ENCODE measurements at regions not wholly inside any gene's neighbourhood (a gene's known extent, or its start where the extent isn't known, plus 50 kb on each side); places are given as distances from the start of the nearest gene placed in this dataset.

DNA sequence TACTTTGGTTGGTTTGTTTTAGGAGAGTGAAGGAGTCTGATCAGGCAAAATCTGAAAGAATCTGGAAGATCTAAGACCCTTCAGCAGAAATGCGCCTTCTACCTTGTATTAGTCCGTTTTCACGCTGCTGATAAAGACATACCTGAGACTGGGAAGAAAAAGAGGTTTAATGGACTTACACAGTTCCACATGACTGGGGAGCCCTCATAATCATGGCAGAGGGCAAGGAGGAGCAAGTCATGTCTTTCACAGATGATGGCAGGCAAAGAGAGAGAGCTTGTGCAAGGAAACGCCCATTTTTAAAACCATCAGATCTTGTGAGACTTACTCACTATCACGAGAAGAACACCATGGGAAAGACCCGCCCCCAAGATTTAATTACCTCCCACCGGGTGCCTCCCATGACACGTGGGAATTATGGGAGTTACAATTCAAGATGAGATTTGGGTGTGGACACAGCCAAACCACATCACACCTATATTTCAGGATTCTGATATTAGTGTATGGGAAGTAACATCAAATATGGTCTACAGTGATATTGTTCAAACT, 99.3 kb downstream of the GLUL start:
- DNase-seq, result no peak

DNA sequence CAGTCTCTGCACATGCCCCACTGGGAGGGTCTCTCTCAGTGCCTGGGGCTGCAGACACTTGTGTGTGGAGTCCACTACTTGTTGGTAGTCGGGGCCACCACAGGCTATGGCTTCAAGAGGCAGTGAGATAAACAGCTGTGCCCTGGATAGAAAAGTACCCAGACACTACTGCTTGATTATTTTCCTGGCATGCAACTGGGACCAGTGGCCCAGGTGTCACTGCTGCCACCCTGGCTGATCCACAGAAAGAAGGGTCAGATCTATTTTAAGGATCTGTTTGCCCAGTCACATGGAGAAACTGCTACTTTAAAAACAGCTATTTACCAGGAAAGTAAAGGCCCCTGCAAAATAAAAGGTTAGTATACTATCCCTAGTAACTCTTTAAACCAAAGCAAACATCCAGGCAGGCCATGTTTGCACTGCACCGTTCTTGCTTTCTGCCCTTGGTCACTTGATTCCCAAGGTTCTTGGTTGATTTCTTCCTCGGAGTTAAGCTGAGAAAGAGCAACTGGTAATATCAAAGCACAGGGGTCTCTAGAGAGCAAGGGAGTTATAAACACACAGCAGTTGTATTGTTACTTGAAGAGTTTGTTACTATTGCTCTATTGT, 99.9 kb downstream of the GLUL start:
- no peak for DNase-seq

DNA sequence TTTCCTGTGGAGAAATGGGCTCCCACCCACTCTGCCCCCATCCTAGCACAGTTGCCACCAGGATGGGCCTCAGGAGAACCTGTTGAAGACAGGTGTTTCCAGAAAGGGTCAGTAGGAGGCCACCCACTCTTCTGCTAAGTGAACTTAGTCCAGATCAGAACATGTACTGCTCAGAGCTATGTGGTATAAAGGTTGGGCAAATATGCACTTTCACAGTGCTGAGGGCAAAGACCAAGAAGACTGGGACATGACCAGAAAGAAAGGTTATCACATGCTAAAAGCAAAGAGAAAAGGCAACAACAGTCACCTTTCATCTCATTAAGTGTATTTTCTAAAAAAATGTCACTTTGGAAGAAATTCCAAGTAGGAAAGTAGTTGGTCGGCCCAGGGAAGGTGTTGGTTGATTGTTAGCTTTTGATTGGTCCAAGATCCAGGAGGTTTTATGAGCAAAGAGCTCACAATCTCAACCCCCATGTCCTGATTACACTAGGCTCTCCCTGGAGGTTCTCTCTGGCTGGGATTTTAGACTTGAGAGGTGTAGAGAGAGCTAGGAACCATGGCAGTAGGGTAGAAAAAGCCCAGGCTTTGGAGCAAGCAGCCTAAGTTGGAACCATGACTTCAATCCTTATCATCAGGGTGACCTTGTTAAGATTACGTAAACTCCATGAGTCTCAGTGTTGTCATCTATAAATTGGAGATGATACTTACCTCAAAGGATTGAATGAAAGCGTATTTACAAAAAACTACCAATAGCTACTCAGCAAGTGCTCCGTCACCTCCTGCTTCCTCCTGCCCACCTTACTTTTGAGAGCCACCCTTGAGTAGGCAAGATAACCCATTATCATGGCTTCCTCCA, 102.6 kb downstream of the GLUL start:
- no peak for DNase-seq

DNA sequence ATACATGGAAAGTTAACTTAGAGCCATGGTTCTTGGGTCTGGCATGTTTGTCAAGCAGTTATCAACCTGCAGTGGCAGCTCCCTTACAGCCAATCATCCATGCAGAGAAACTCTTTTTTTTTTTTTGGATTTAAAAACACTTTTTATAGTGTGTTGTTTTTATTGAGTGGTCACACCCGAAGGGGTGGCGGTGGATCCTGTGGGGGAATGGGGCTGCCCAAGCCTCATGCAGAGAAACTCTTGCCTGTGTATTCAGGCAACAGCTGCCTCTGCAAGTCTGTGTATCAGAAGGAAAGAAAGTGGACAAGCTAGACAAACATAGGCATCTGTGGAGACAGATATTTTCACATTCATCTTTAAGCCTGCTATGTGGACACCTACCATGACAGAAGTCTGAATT, 104.8 kb downstream of the GLUL start:
- DNase-seq, result no peak

DNA sequence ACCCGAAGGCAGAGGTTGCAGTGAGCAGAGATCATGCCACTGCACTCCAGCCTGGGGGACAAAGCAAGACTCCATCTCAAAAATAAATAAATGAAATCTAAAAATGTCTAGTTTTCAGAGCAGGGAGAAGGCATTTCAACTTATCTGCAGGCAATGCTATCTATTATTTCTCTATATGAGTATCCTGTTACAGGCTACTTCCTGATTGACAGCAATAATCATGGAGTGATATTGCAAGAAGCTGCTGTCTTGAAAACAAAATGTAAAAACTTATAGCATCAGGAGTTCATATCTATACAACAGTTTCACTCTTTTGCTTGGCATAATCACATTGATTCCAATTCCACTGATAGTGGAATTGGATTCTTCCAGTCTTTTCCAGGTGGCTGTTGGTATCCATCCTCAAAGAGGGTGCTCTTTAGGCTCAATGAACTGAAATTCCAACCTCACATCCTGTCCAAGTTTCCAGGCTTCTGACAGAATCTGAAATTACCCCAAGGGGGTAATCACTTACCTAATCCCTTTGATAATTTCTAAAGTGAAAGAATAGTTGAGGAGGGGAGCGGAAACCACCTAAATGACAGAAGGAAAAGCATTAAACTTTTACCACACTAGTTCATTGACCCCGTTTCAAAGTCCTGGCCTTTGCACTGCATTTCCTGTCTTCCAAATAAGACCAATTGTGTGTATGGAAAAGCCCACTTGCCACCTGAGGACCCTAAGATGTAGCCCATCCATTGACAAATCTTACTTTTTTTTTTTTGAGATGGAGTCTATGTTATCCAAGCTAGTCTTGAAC, 107.6 kb downstream of the GLUL start:
- no peak for DNase-seq

DNA sequence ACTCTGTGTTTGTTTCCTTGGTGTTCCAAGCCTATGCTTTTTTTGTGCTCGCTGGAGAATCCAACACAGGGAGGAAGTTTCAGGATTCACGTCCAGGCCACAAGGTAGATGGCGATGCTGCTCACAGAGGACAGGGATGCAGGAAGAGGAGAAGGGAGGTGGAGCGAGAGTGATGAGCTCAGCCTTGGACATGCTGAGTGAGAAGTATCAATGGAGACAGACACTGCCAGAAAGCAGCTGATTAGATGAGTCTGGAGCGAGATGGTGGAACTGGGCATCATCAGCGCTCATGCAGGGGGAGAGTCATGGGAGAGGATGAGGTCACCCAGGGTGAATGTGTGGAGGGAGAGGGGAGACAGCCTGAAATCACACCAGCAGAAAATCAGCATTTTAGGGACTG, 110.0 kb downstream of the GLUL start:
- no peak for DNase-seq

DNA sequence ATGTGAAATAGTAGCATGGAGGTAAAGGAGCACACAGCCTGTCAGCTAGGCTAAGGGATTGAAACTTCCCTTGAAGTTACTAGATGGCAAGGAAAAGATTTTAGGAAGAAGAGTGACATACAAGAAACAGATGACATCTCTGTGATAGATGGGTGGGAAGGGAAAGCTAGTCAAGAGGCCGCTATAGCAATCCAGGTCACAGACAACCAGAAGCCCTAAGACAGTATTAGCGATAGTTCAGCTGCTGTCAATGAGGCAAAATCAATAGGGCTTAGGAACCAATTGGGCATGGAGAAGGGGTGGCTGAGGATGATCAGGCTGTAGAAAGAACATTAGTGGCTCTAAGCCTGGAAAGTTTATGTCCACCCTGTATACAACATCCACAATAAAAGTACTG, 111.1 kb downstream of the GLUL start:
- no peak for DNase-seq

DNA sequence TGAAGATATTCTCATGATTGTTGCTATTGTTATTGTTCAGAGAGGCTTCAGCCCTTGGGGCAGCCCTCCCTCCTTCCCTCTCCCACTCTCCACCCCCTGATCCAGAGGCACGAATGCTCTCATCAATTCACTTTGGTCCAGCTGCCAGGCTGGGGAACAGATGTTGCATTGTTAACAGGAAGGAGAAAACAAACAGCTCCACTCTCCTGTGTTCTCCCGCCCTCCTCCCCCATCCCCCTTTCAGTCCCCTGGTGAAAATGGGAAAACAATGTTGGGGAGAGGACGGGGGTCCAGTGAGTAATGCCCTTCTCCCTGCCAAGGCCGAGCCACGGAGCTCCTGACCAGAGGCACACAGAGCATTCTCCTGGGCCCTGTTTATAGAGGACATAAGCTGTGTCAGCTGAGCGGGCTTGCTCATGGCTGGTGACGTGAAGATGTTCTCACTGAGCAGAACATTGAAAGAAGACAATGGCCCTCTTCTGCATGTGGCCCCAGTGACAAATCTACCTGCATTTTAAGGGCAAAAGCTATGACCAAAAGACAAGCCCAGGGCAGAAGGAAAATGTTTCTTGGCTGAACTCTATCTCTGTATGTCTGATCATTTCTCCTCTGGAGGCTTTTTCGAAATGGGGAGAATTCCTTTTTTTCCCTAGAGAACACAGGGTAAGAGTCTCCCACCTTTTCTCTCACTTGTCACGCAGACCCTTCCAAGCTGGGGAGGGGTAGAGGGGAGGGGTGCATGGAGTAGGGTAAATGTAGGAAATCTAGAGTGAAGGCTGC, 111.7 kb downstream of the GLUL start:
- DNase-seq, result no peak

DNA sequence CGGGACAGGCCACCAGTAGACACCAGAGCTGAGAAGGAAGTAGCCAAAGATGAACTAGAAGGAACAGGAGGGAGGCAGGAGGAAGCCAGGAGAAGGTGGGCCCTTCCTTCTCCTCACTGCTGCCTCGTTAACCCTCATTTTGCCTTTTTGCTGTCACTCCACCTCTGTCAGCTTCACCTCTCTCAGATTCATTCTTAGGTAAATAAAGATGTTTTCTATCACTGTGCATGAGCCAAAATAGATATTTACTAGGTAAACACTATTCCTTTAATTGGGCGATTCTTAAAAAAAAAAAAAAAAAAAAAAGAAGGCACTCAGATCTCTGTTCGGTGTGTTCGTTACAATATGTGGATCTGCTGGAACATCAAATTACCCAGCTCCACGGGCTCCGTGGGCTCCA, 112.3 kb downstream of the GLUL start:
- DNase-seq, result no peak

DNA sequence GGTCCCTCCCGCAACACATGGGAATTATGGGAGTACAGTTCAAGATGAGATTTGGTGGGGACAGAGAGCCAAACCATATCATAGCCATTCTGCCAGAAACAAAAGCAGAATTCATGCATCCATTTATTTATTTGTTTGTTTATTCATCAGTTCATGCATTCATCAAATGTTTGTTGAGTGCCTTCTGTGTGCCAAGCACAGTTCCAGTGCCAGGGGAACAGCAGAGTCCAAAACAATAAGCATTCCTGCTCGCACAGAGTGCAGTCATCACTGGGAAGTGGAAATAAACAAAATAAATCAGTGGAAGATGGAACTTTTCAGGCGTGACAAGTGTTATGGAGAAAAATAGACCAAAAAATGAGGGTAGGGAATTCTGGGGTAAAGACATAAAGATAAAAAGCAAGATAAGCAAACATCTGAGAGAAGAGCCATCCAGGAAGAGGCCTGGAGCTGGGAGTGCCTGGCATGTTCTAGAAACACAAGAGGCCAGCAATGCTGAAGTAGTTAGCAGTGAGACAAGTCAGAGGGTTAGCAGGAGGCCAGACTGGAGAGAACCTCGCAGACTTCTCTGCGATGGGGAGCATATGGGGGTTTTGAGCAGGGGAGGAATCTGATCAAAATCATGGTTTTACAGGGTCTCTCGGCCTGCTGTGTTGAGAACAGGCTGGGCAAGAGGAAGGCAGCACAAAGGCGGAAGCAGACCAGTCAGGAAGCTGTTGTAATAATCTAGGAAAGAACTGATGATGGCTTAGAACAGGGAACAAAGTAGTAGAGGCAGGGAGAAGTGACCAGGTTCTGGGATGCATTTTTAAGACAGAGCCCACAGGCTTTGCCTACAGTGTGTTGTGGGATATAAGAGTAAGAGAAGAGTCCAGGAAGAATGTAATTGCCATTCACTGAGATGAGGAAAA, 113.2 kb downstream of the GLUL start:
- no peak for DNase-seq

DNA sequence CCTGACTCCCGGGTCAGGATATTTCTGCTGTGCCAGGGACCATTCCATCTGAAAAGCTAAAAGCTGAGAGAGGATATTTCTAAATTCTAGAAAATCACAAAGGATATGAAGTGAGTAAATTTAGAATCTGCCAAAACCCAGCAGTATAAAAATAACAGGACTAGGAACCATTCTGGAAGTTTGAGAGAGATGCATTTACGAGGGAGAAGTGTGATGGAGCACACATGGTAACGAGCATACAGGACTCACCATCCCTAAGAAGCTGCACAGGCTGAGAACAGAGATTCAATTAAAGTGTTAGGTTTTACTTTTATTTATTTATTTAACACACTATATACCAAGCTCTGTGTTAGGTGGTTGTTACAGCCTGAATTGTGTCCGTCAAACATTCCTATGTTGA, 116.3 kb downstream of the GLUL start:
- DNase-seq, result no peak

DNA sequence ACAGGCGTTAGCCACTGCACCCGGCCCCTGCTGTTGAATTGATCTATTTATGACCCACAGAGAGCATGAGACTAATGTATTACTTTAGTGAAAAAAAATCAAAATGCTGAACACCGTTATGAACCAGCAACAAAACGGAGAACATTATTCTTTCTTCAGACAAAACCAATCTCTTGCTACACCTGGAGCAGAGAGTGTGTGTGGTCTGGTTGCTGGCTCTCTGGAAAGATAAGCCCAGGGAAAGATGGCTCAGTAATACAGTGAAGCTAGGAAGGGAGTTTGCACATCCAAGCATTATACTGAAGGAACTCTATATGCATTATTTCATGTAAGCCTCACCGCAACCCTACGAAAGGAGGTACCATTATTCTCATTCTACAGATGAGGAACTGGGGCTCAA, 117.0 kb downstream of the GLUL start:
- DNase-seq, result no peak

DNA sequence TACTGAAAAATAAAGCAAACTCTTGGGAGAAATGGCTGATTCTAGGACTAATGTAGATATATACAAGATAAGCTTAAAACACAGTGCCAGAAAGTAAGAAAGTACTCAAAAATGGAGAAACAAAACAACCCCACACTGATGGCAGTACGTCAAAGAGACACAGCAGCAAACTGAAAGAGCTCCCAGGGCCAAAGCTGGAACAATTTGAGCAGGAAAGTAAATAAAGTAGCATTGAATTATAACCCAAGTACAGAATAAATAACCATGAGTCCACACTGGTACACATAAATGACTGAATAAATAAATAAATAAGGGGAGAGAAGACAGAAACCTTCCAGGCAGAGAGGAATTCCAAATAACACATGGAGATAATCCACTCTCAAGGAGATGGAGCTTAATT, 120.9 kb downstream of the GLUL start:
- DNase-seq, result no peak

DNA sequence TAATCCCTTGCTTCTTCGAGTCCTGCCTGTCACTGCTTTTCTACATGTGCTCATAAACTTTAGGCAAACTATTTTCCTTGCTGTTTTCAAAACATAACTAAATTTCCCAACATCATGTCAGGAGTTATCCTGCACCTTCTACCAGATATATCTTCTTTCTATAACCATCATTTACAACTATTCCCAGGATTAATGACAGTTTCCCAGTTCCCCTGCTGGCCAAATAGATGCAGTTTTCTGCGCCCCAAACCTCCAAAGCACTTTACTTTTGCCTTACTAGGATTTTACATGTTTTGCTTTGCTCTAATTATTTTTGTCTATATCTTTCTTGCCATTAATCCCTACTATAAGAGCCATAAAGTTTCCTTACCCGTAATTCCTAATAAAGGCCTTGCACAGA, 122.5 kb downstream of the GLUL start:
- no peak for DNase-seq

DNA sequence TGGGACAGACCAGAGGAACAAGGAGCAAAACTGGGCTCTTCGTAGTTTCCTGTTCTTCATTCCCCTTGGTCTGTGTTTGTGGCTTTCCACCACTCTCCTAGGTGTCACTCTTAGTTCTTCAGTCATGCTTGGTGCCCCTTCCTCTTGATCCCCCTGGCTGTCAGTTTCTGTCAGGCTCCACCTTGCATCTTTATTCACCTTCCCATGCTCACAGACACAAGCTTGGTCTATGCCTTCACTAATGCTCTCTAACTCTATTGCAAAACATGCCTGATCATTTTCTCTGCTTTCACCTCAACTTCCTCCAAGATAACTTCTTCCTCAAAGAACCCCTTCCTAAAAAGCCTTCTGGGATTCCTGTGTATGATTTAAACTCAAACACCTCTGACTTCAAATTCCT, 122.9 kb downstream of the GLUL start:
- DNase-seq, result no peak

DNA sequence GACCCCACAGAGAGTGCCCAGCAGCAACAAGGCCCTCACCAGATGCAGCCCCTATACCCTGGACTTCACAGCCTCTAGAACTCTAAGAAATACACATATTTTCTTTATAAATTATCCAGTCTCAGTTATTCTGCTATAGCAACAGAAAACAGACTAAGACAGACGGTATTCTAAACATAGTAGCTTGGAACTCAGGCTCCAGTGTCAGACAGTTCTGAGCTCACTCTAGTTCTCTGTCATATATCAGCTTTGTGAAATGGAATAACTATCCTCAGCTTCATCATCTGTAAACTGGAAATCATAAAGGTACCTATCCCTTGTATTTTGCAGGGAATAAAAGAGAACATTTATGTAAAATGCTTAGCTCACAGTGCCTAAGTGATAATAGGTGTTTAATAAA, 127.4 kb downstream of the GLUL start:
- DNase-seq, result no peak

DNA sequence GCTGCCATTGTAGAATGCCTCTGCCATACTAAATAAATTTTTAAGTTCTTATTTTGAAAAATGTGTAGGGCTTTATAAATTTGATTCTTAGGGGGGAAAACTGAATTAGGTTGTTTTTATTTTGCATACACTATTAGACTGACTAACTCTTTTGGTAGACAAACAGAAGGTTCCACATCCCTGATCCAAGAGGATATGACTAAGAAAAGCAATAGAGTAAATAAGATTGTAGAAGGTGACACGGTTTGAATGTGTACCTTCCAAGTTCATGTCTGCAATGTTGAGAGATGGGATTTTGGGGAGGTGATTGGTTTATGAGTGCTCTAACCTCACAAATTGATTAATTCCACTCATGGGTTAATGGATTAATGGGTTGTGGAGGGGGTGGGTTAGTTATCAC, 127.9 kb downstream of the GLUL start:
- DNase-seq, result no peak

DNA sequence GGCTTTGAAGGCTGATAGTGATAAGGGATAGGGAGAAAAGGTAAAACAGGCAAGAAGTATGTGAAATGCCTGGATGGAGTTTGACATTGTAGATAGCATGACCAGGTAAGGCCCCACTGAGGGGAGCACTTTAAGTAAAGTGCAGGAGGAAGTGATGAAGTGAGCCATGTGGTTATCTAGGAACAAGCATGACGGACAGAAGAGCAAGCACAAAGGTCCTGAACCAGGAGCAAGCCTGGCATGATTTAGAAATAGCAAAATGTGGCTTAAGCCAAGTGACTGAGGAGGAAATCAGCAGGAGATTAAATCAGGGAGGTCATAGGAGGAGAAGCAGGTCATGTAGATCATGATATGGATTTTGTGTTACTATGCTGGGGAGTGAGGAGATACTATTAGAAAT, 129.2 kb downstream of the GLUL start:
- no peak for DNase-seq

DNA sequence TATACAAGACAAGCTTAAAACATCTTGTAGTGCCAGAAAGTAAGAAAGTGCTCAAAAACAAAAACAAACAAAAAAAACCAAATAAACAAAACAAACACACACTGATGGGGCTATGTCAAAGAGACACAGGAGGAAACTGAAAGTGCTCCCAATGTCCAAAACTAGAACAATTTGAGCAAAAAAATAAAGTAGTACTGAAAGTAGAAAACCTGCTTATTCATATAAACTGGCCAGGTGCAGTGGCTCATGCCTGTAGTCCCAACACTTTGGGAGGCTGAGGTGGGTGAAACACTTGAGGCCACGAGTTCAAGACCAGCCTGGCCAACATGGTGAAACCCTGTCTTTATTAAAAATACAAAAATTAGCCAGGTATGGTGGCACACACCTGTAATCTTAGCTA, 129.9 kb downstream of the GLUL start:
- no peak for DNase-seq

DNA sequence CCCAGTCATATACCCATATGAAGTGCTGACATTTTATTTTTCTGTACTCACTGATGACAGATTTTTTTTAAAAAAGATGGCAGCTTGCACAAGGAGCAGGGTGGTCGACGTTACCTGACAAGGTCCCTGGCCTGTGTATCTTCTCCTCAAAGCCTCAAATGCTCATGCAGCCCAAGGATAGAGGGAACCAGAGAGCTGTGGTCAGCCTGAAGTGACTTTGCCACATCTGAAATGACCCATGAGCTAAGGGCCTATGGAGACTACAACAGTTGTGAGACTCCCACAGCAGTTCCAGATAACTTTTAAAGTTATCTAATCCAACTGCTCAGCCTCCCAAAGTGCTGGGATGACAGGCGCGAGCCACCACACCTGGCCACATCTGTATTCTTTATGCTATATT, 131.1 kb downstream of the GLUL start:
- DNase-seq, result no peak

DNA sequence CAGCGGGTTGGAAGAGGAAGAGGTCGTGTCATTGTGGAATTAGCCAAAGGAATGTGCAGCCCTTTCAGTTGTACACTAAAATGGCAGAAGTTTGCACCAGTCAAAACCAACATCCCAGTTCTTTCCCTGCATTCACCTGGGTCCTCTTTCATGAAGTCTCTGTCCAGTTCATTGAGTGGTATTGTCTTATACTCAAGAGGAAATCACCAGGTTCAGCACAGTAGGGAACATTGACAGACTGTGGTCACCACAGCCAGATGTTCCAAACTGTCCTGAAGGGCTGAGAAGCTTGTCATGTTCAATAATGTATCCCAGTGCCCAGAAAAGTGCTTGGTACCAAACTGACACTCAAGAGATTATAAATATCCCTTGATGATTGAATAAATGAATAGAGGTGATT, 131.6 kb downstream of the GLUL start:
- no peak for DNase-seq

All from NK-92 treated with Interleukin-12 subunit alpha and Interleukin-12 subunit beta, amount 100 ng/mL, for 24 hours (cell line).